MCF 10A (cell line): ENCODE measurements at regions not wholly inside any gene's neighbourhood (a gene's known extent, or its start where the extent isn't known, plus 50 kb on each side); places are given as distances from the start of the nearest gene placed in this dataset.

Experiments
- BruUV-seq: library from RNA; stranded (reverse); fragments of 400-500 nt; replicated peaks from 2 replicates; lab custom pipeline; 2021; lab: Mats Ljungman, UMichigan
- CTCF ChIA-PET: fragments of 300-600 bp; sonication (Branson Sonifier 250); formaldehyde crosslinking; extraction: SDS; loops from one replicate; lab custom pipeline; 2021; ENCODE audit warnings: antibody characterized with exemption, inconsistent platforms; lab: Yijun Ruan, JAX
- POLR2A ChIA-PET: fragments of 300-600, 350-650 bp; sonication (Branson Sonifier 250); formaldehyde crosslinking; extraction: SDS; loops from one replicate; lab custom pipeline; 2020; ENCODE audit warnings: antibody characterized with exemption, inconsistent platforms; lab: Yijun Ruan, JAX
- DNase-seq: peaks from one replicate; pipeline ENCODE4 v3.0.0-alpha.2; 2018; ENCODE audit not compliant: unreplicated experiment
- H3K27ac Mint-ChIP-seq: one replicate; pipeline ENCODE4 v1.8.0; 2022; ENCODE audit warnings: mild to moderate bottlenecking, low read depth, mixed read lengths; ENCODE audit not compliant: unreplicated experiment
- H3K27me3 Mint-ChIP-seq: one replicate; pipeline ENCODE4 v1.8.0; 2022; ENCODE audit warnings: mixed read lengths; ENCODE audit not compliant: insufficient read depth, unreplicated experiment
- H3K36me3 Mint-ChIP-seq: one replicate; pipeline ENCODE4 v1.8.0; 2022; ENCODE audit warnings: mild to moderate bottlenecking, moderate library complexity, mixed read lengths; ENCODE audit not compliant: insufficient read depth, unreplicated experiment
- H3K4me1 Mint-ChIP-seq: one replicate; pipeline ENCODE4 v1.8.0; 2022; ENCODE audit warnings: mixed read lengths; ENCODE audit not compliant: insufficient read depth, unreplicated experiment
- H3K4me3 Mint-ChIP-seq: one replicate; pipeline ENCODE4 v1.8.0; 2022; ENCODE audit warnings: mild to moderate bottlenecking, moderate library complexity, mixed read lengths; ENCODE audit not compliant: unreplicated experiment
- H3K9me3 Mint-ChIP-seq: one replicate; pipeline ENCODE4 v1.8.0; 2022; ENCODE audit warnings: mixed read lengths; ENCODE audit not compliant: unreplicated experiment
- CTCF ChIP-seq: fragments of 200-600 bp; IDR thresholded peaks from one replicate; pipeline ENCODE4 v1.8.0; 2022; ENCODE audit warnings: antibody characterized with exemption, mild to moderate bottlenecking; ENCODE audit not compliant: unreplicated experiment
- intact Hi-C: fragments of 100-400 bp; cut with micrococcal nuclease; formaldehyde crosslinking; loops from 2 replicates; pipeline ENCODE4 v1.14.1; 2022

- no TSS peak for BruUV-seq
- no peak overlapping the region for H3K4me3 Mint-ChIP-seq
- no peaks in the 10 kb centered on the region for H3K27me3 Mint-ChIP-seq
- H3K9me3 Mint-ChIP-seq = peaks cover 19% of the 10 kb centered on the region
- no peak for TF ChIP-seq CTCF
- POLR2A ChIA-PET = no interaction called here
- no peak for DNase-seq
- no peak overlapping the region for H3K27ac Mint-ChIP-seq
- CTCF ChIA-PET = interaction anchor here (0.5 kb wide), 1 partner anchor 43 kb away, joined by 3 read pairs; no protein-coding TSS in a partner anchor
- H3K4me1 Mint-ChIP-seq = no peaks in the 10 kb centered on the region
- intact Hi-C loops = no loop called here
- peaks cover 4% of the 10 kb centered on the region for H3K36me3 Mint-ChIP-seq
Measured at GRCh38 chr3:74282202-74282601, 332.3 kb downstream of the CNTN3 start.

- CTCF ChIA-PET = interaction anchor here (1.0 kb wide), 1 partner anchor 13 kb away, joined by 3 read pairs; no protein-coding TSS in a partner anchor
Measured at GRCh38 chr3:74281705-74282104, 332.8 kb downstream of the CNTN3 start.

GRCh38 chr3:74273555-74274402 lies 340.7 kb downstream of the CNTN3 start:
- intact Hi-C loops = no loop called here
- no TSS peak for BruUV-seq
- H3K4me3 Mint-ChIP-seq = no peak overlapping the region
- no peak overlapping the region for H3K27ac Mint-ChIP-seq
- ChIA-PET POLR2A (no interaction called here), CTCF (no interaction called here)
- no peaks in the 10 kb centered on the region for H3K4me1 Mint-ChIP-seq
- no peak for DNase-seq
- no peaks in the 10 kb centered on the region for H3K27me3 Mint-ChIP-seq
- TF ChIP-seq CTCF = no peak
- no peaks in the 10 kb centered on the region for H3K36me3 Mint-ChIP-seq
- H3K9me3 Mint-ChIP-seq = peaks cover 10% of the 10 kb centered on the region

More at GRCh38 chr3:74281705-74282104, 332.8 kb downstream of the CNTN3 start:
- Mint-ChIP-seq H3K4me1 (no peaks in the 10 kb centered on the region), H3K27ac (no peak overlapping the region), H3K9me3 (peaks cover 23% of the 10 kb centered on the region), H3K4me3 (no peak overlapping the region), H3K36me3 (peaks cover 4% of the 10 kb centered on the region), H3K27me3 (no peaks in the 10 kb centered on the region)
- intact Hi-C loops = no loop called here
- POLR2A ChIA-PET = no interaction called here
- TF ChIP-seq CTCF = no peak
- DNase-seq = no peak
- BruUV-seq = no TSS peak

- no peak overlapping the region for H3K4me3 Mint-ChIP-seq
- no peaks in the 10 kb centered on the region for H3K36me3 Mint-ChIP-seq
- no peaks in the 10 kb centered on the region for H3K4me1 Mint-ChIP-seq
- peak; percentile 4 for DNase-seq
- H3K27ac Mint-ChIP-seq = no peak overlapping the region
- BruUV-seq = no TSS peak
- ChIA-PET CTCF (no interaction called here), POLR2A (no interaction called here)
- intact Hi-C loops = no loop called here
- peaks cover 10% of the 10 kb centered on the region for H3K9me3 Mint-ChIP-seq
- no peaks in the 10 kb centered on the region for H3K27me3 Mint-ChIP-seq
- TF ChIP-seq CTCF = no peak
Measured at GRCh38 chr3:74273091-74273490, 341.4 kb downstream of the CNTN3 start.
